NCI-H1048 (cell line): ENCODE measurements at regions not wholly inside any gene's neighbourhood (a gene's known extent, or its start where the extent isn't known, plus 50 kb on each side); places are given as distances from the start of the nearest gene placed in this dataset.
"Not testable (repeated sequence)": the region's sequence is repeated elsewhere in the genome, so short reads cannot be mapped to it uniquely, and the experiment has no call there.

Source experiments
- DNase-seq: peaks from one replicate; lab custom pipeline; 2025; lab: John Stamatoyannopoulos, UW

DNA sequence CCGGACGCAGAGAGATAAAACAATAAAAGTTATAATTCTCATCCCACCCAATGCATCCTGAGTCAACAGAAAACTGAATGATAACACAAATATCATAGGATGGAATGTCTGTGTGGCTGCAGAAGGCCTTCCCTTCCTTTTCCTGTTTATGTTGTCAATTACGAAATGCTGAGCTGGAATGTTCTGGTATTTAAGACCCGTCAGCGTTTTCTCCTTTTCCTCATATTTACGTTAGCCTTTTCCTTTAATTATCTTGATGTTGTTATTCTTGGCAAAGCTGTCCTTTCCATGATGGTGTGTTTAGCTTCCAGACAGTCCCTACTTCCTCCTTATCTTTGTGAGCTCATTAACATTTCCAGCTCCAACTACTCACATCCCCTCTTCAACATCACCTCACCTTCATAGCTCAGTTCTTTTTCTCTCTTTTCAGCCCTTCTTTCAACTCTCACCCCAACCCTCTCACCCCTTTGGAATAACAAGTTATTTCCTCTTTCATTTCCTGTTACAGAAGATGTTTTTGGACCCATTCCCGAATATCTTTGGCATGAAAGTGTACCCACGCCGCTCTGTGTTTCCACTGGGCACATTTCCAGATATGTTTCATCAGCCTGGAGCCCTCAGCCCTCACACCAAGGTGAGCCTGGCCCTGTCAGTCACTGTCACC, 221.6 kb downstream of the NR2F1-AS1 start:
- DNase-seq: no peak

GRCh38 chr5:93358176-93358575, 222.8 kb downstream of the NR2F1-AS1 start:
- DNase-seq: no peak

DNA sequence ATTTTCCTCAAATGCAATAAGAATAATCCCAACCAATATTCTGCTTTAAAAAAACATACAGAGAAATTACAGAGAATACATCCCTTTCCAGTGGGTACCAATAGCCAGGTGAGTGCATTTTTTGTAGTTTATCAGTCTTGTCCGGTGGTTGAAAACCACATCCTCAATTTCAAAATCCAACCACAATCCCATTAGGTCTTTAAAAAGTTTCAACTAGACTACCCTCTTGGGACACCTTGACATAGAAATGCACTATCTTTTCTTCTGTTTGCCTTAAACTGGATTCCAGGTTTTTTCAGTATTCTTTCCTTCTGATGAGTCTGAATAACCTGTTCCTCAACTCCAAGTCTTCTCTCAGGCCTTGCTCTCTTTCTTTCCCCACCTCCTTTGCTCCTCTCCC, 223.3 kb downstream of the NR2F1-AS1 start:
- no peak for DNase-seq

- no peak for DNase-seq
Observed at GRCh38 chr5:93355691-93356090, 225.3 kb downstream of the NR2F1-AS1 start.

DNA sequence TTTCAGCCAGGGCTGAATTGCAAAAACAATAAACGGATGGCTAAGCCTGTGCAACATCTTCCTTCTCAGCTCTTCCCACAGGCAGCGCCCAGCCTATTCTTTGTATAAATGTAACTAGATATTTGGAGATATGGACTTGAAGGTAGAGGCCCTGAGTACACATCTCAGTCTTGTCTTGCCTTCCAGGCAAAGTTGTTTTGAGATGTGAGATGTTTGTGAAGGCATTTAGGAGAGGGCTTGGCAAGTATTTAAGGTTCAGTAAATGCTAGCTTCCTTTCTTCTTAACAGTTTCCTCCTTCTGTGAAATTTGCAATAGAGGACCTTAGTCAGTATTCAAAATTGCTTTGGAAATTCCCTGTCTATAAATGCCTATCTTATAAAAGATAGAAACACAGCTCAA, 228.8 kb downstream of the NR2F1-AS1 start:
- DNase-seq: no peak

DNA sequence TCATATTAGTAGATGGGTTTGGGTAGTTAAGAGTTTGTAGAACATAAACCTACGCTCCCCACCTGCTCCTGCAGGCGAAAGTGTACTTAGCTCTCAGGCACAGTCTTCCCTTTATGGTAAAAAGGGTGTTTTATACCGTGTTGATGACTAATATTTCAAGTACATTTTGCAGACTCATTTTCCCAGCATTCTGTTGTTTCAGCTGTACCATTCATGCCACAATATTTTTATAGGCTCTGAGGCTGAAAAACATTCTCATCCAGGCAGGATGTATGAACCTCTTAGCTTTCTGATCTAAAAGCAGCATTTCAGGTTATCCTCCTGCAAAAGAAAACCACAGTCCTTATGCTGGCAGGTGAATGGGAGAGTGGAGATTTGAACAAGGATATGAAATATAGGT, 231.4 kb downstream of the NR2F1-AS1 start:
- DNase-seq: no peak

DNA sequence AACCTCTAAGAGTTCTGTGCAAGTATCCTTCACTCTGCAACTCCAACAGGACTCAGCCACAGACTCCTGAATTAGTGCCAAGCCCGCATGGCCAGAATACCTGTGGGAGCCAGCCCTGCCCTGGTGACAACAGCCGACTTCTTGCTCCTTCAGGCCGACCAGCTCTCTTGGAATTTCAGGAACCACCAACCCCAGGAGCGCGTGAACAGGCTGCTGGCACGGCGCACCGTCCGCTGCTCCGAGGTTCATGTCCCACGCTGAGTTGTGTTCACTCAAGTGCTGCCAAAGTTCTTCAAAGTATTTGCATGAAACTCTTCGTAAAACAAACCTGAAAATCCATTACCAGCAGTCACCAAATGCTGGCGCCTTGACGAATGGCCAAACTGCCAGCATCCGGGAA, 232.8 kb downstream of the NR2F1-AS1 start:
- DNase-seq: no peak

DNA sequence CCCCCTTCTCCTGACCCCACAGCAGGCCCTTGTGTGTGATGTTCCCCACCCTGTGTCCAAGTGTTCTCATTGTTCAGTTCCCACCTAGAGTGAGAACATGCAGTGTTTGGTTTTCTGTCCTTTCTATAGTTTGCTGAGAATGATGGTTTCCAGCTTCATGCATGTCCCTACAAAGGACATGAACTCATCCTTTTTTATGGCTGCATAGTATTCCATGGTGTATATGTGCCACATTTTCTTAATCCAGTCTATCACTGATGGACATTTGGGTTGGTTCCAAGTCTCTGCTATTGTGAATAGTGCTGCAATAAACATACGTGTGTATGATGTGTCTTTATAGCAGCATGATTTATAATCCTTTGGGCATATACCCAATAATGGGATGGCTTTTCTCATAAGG, 234.2 kb downstream of the NR2F1-AS1 start:
- not testable (repeated sequence) for DNase-seq

- DNase-seq: no peak
Observed at GRCh38 chr5:93346301-93346700, 234.7 kb downstream of the NR2F1-AS1 start.

- no peak for DNase-seq
Observed at GRCh38 chr5:93343570-93343969, 237.4 kb downstream of the NR2F1-AS1 start.

DNA sequence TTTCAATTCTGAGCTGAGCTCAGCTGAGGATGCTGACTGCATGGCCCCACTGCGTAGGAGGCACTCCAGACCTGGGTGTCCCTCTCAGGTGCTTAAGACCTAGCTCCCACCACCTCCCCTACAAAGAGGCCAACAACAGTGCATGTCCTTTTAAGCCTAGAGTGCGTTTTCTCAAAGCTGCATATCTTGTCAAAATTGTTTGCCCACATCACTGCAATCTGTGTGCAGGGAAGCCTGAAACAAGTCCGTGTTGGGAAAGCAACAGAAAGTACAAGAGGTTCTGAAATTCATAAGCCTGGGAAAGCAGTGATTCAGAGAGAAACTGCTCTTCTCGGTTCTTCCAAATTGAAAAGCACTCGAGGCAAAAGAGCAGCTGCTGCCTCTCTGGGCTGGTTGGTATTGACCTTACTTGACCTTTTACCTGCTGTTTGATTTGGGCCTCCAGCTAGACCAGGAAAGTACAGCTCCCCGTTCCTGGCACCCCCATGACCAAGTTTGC, 238.4 kb downstream of the NR2F1-AS1 start:
- DNase-seq: no peak

DNA sequence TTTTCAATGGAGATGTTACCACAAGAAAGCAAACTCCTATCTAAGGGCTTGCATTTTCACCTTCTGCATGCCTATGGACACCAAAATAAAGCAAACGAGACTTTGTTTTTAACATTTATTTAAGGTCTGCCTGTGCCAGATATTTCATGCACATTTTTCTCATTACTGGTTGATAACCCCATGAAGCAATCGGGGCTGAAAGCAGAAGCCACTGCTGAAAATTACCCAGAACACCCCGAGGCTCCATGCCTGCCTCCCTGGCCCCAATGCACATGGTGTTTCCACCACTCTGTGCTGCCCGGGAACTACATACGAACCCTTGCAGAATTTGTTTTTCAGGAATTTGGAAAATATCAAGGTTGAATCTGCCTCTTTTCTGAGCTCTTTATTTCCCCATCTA, 240.1 kb downstream of the NR2F1-AS1 start:
- no peak for DNase-seq

- DNase-seq: no peak
Observed at GRCh38 chr5:93337138-93337537, 243.9 kb downstream of the NR2F1-AS1 start.

- no peak for DNase-seq
Observed at GRCh38 chr5:93336330-93337110, 244.5 kb downstream of the NR2F1-AS1 start.

DNA sequence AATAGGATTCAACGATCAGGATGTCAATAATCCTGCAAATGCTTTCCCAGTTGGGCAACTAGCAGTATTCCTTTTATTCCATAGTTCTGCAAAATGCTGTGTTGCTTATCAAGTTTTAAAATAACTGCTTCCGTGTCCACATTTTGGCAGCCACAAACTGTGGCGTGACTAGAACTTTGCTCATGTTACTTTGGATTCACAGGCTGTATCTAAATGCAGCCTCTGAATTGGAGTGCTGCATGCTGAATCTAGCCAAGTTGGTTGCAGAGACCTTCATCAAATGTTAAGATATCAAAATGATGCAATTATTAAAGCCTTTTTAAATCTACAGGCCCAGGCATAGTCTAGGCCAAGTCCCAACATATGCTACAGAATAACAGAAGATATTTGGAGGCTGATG, 249.2 kb downstream of the NR2F1-AS1 start:
- no peak for DNase-seq

- no peak for DNase-seq
Observed at GRCh38 chr5:93331241-93331640, 249.8 kb downstream of the NR2F1-AS1 start.

DNA sequence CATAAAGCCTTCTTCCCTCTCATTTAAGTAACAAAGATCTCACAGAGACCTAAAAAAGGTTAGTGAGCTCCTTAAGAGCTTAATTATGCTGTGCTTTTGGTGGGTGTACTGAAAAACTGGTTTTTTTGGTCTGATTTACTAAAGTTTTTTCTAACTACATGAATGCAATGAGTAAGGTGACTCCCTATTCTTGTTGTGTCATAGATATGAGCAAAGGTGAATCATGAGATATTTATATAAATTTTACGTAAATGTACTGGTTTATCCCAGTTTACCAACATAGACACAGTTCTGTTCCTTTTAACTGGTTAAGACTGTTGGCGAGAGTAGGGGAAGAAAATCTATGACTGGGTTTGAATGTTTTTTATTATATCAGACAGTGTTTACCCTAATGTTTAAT, 250.5 kb downstream of the NR2F1-AS1 start:
- no peak for DNase-seq

DNA sequence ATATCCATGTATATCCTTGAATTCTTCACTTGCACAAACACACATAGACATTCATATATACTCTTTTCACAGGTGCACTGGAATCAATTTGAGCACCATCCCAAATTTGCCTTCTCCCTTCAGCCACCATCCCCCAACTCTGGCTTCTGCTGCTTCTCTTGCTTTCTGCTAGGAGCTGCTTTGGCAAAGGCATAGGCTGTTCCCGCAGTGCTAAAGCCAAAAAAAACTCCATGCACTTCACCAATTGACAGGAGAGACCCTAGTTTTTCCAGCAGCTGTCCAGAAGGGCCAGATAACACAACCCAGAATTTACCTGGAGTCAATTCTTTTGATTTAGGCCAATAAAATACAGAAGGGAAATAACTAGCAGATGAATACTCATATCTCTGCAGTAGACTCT, 251.3 kb downstream of the NR2F1-AS1 start:
- DNase-seq: no peak

- no peak for DNase-seq
Observed at GRCh38 chr5:93328833-93329232, 252.2 kb downstream of the NR2F1-AS1 start.

- DNase-seq: no peak
Observed at GRCh38 chr5:93327605-93328004, 253.4 kb downstream of the NR2F1-AS1 start.

GRCh38 chr5:93325946-93326345, 255.1 kb downstream of the NR2F1-AS1 start:
- DNase-seq: no peak

DNA sequence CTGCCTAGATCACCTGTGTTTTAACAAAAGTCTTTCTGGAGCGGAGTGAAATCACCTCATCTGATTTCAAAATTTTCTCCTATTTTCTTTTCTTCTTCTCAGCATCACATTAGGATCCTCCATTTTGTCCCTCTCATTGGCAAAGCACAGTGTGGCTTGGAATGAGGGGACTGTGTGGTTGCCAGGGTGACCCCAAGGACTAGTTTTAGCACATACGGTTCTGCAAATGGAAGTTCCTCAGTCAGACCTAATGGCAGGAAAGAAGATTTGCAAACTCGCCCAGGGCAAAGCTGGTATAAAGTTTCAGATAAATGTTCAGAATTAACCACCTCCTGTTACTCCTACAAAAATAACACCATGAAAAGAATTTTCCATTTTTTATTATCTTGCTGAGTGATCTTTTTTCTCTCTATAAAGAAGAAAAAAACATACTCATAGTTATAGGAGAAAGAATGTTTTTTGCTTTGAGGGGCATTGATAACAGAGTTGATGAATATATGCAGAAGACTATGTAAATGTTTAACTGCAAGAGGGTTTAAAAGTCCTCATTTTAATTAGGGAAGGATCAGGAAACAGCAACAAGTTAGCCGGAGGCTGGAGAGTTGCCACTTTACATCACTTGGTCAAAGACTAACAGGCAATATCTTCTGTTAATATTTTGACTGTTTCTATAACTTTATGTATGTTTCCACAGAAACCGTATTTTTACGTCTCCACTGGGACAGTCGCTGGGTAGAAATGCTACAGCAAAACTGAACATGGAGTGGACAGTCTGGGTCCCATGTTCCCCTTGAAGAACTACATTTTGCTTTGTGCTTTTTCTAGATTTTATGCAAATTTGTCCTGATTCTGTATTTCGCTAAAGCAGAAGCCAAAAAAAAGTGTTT, 257.8 kb downstream of the NR2F1-AS1 start:
- DNase-seq: no peak
